Activated T-cell treated with anti-CD3 and anti-CD28 coated beads, Interleukin-2, amount 50 U/mL, for 72 hours (primary cell): ENCODE measurements at regions not wholly inside any gene's neighbourhood (a gene's known extent, or its start where the extent isn't known, plus 50 kb on each side); places are given as distances from the start of the nearest gene placed in this dataset.
A peak's percentile ranks its signal among the peaks of the same experiment; 100 is the strongest.

ENCODE experiments used
- ATAC-seq, 2 donors: fragments of 150-1000 bp; cut with Tn5 transposase; replicated peaks in 1 of 2; 2 replicates each; pipeline ENCODE4 v1.10.0; 2021; ENCODE audit warnings: moderate library complexity in 2 of 2, mild to moderate bottlenecking in 1 of 2
- DNase-seq, 2 donors: peaks; one replicate each; pipeline ENCODE4 v3.0.0; 2021 to 2022; ENCODE audit warnings: mixed read lengths in 1 of 2
- H3K27ac Mint-ChIP-seq: one replicate; pipeline ENCODE4 v1.8.0; 2022; ENCODE audit warnings: mild to moderate bottlenecking, moderate library complexity, mixed read lengths
- H3K27me3 Mint-ChIP-seq: one replicate; pipeline ENCODE4 v1.8.0; 2022; ENCODE audit warnings: low read depth, mixed read lengths
- H3K36me3 Mint-ChIP-seq, 2 donors: one replicate each; pipeline ENCODE4 v1.8.0; 2022; ENCODE audit warnings: mixed read lengths in 2 of 2, mild to moderate bottlenecking in 1 of 2; ENCODE audit not compliant: insufficient read depth in 2 of 2
- H3K4me1 Mint-ChIP-seq: one replicate; pipeline ENCODE4 v1.8.0; 2022; ENCODE audit warnings: low read depth, mixed read lengths
- H3K4me3 Mint-ChIP-seq, 2 donors: one replicate each; pipeline ENCODE4 v1.8.0; 2022; ENCODE audit warnings: mild to moderate bottlenecking in 2 of 2, mixed read lengths in 2 of 2, moderate library complexity in 2 of 2
- H3K9me3 Mint-ChIP-seq, 2 donors: one replicate each; pipeline ENCODE4 v1.8.0; 2022; ENCODE audit warnings: mixed read lengths in 2 of 2

DNA sequence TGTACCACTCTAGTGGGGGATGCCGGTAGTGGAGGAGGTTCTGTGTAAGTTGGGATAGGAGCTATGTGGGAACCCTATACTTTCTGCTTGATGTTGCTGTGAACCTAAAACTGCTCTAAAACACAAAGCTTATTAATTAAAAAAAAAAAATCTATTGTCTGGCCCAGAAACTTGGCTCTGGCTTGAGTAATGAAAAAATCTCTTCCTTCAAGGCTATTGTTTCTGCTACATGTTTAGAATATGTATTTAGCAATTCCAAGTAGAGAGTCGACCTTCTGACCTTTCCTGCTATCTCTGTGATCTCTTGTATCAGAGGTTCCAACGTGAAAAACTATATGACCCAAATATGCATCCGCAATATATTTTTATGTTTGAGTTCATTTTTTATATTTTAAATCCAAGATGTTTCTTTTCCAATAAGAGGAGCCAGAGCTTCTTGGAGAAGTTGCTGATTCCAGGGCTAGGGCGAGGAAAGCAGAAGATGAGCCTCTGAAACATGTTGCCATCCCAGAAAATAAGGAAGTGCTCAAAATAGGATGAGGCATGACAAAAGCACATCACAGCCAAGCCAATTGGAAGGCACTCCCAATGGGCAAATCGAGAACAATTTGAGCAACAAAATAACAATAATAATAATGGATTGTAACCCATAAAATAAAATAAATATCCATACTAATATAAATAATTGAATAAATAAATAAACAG lies 184.6 kb upstream of the TMEM260 start:
- Mint-ChIP-seq H3K4me1 (no peaks in the 10 kb centered on the region), H3K27me3 (no peaks in the 10 kb centered on the region), H3K27ac (no peak overlapping the region), H3K36me3 (no peaks in the 10 kb centered on the region), H3K9me3 (no peaks in the 10 kb centered on the region), H3K4me3 (no peak overlapping the region)
- no peak for DNase-seq
- no peak for ATAC-seq

DNA sequence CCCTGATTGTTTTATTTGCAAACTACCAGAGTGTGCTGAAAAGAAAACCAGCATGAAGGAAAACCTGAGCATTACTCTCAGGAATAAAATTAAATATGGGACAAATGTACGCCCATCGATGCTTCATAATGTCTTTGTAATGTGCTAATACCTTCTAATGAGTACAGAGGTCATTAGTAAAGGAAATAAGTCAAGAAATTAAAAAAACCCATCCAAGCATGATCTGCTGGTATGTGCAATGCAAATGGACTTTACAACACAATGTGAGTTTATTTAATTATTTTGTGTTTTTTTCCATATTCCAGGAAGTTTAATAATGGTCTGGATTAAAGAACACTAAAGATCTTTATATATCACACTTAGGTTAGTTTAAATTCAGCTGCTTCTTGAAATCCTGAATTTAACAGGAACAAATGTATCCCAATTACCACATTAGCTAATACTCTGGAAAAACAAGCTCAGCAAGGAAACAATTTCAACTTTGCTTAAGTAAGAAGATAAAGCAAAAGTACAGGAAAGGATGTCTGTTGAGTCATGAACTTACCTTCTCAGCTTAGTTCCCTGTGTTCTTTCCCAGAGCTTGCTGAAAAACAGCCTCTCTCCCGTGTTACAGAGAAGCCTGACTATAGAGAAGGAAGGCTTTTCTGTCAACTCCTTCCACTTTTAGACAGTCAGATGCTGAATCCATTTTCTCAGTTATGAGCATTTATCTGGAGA lies 179.3 kb upstream of the TMEM260 start:
- Mint-ChIP-seq H3K4me3 (no peak overlapping the region), H3K36me3 (no peaks in the 10 kb centered on the region), H3K9me3 (peaks cover 5 to 8% of the 10 kb centered on the region in 2 donors), H3K27me3 (no peaks in the 10 kb centered on the region), H3K27ac (no peak overlapping the region), H3K4me1 (no peaks in the 10 kb centered on the region)
- DNase-seq = no peak
- ATAC-seq = no peak

DNA sequence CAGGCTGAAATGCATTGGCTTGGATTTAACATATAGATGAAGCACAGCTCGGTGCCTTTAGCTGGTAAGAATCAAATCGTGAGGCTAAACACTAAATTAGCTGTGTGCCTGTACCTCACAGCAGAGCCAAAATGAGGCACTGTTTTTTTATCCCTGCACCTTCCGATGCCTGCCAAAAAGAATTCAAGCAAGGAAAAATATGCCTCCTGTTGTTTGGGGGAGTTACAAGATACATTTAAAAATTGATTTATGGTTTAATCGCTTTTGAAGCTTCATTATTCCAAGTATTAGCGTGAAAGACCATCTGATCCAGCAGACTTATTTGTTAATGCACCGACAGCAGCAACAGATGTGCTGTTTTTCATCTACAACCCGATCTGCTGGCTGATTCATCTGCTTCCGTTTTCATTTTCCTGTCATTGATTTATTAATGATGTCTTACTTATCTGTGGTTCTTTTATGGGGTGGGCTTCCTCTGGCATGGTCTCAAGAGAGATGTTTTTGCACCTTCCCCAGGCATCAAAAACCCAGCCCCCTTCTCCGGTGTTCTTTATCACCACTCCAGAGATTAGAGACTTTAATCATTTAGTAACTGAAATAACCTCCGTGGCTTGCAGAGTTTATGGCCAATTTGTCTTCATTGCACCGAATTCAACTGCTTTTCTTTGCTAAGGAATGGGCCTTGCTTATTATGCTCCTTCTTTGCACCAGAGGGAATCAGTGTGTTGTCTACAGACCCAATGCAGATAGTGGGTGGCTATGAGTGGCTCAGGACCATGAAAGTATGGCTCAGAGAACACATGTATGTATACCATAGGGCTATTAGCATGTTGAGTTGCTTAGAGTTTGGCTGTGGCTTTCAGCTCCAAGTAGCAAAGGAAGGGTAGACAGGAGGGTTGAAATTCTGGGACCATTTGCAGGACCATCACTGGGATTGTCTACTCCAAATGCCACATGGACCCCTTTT lies 166.8 kb upstream of the TMEM260 start:
- H3K9me3 Mint-ChIP-seq = peaks cover 4% of the 10 kb centered on the region in 2 donors
- peak overlapping the region; percentile 53 to 58 for H3K4me3 Mint-ChIP-seq
- peaks cover 10% of the 10 kb centered on the region for H3K4me1 Mint-ChIP-seq
- no peak overlapping the region for H3K27ac Mint-ChIP-seq
- DNase-seq (no peak), ATAC-seq (no peak)
- peaks cover 13% of the 10 kb centered on the region for H3K27me3 Mint-ChIP-seq
- H3K36me3 Mint-ChIP-seq = peaks cover 0 to 4% of the 10 kb centered on the region in 2 donors

DNA sequence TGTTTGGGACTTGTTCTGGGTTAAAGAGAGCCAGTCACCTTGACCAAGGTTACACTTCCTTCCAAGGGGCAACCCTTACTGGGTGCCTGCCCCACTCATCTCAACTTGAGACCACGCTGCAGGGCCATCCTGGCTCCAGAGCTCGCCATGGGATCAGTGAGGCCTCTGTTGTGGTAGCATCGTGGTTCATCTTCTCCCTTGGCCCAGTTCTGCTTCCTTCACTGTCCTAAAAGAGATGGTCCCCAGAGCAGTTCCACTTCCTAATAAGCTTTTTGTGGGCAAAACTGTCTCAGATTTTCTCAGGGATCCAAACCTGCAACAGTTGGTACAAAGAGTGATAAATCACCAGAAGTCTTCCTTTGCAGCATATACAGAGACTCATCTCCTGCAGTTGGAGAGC lies 165.9 kb upstream of the TMEM260 start:
- ATAC-seq = no peak
- H3K36me3 Mint-ChIP-seq = peaks cover 0 to 4% of the 10 kb centered on the region in 2 donors
- no peak for DNase-seq
- peaks cover 4% of the 10 kb centered on the region in 2 donors for H3K9me3 Mint-ChIP-seq
- H3K27me3 Mint-ChIP-seq = peaks cover 13% of the 10 kb centered on the region
- H3K4me1 Mint-ChIP-seq = peaks cover 10% of the 10 kb centered on the region
- no peak overlapping the region for H3K4me3 Mint-ChIP-seq
- H3K27ac Mint-ChIP-seq = no peak overlapping the region

DNA sequence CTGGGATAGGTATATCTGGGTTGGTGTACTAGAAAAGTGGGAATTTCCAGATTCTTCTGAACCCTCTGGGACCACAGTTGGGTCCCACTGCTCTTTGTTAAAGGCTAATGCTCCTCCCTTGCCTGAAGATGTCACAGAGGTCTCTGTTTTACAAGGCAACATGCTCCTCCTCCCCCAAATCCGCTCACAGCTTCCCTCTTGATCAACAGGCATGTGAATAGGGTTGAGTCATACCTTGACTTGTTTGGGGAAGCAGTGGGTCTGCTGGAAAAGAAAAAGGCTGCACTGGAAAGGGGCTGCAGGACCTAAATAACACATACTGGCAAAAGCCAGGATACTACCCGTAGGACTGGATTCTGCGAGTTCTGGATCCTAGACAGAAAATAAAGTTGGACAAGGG lies 165.4 kb upstream of the TMEM260 start:
- DNase-seq = no peak
- Mint-ChIP-seq H3K36me3 (peaks cover 0 to 4% of the 10 kb centered on the region in 2 donors), H3K27me3 (peaks cover 13% of the 10 kb centered on the region), H3K27ac (no peak overlapping the region), H3K4me3 (no peak overlapping the region), H3K4me1 (peaks cover 10% of the 10 kb centered on the region), H3K9me3 (peaks cover 4% of the 10 kb centered on the region in 2 donors)
- ATAC-seq = no peak

DNA sequence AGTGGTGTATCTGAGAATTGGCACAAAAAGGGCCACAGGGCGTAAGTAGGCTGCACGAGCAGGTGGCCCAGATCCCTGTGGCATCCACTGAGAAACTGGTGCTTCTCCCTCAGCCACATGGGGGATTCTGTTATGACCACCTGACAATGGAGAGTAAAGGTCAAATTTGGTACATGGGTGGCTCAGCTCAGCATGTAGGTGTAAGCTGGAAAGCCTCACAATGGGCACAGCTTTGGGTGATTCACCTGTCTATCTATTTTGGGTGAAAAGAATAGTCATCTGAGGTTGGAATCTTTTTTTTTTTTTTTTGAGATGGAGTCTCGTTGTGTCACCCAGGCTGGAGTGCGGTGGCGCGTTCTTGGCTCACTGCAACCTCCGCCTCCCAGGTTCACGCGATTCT lies 163.4 kb upstream of the TMEM260 start:
- Mint-ChIP-seq H3K27ac (no peak overlapping the region), H3K27me3 (peaks cover 12% of the 10 kb centered on the region), H3K4me1 (peaks cover 10% of the 10 kb centered on the region), H3K9me3 (no peaks in the 10 kb centered on the region), H3K4me3 (no peak overlapping the region), H3K36me3 (no peaks in the 10 kb centered on the region)
- DNase-seq = no peak
- ATAC-seq = no peak

DNA sequence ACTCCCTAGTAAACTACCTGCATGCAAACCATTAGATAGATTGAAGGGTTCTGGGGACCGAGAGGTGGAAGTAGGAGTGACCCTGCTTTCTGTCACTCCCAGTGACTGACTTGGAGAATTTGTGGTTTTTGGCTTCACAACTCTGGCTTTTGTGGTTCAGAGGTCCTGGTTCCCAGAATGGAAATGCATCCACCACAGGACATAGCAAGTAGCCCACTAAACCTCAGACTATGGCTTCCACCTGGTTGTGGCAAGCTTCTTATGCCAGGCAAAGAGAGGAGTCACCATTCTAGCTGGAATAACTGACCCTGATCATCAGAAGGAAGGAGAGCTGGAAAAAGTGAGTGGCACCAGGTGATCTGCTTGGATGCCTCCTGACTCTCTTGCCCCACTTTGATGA lies 162.4 kb upstream of the TMEM260 start:
- ATAC-seq (no peak), DNase-seq (no peak)
- H3K9me3 Mint-ChIP-seq = no peaks in the 10 kb centered on the region
- peaks cover 10% of the 10 kb centered on the region for H3K4me1 Mint-ChIP-seq
- peaks cover 12% of the 10 kb centered on the region for H3K27me3 Mint-ChIP-seq
- no peak overlapping the region for H3K4me3 Mint-ChIP-seq
- H3K27ac Mint-ChIP-seq = no peak overlapping the region
- no peaks in the 10 kb centered on the region for H3K36me3 Mint-ChIP-seq

DNA sequence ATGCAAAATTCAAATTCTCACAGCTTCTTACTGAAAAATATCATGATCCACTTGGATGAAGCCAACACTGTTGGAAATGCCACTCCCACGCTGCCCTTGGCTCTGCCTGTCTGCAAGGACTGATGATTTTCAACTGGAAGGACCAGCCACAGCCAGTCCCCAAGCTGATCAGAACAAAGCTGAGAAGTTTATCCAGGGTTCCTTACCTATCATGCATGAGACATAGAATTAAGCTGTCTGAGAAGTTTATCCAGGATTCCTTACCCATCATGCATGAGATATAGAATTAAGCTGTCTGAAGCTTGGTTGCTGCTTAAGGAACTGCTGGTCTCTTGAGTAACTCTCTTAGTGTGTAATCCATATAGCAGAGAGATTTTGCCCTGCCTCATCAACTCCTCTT lies 159.8 kb upstream of the TMEM260 start:
- Mint-ChIP-seq H3K36me3 (no peaks in the 10 kb centered on the region), H3K4me3 (no peak overlapping the region), H3K4me1 (no peaks in the 10 kb centered on the region), H3K27me3 (peaks cover 5% of the 10 kb centered on the region), H3K27ac (no peak overlapping the region), H3K9me3 (no peaks in the 10 kb centered on the region)
- DNase-seq = no peak
- no peak for ATAC-seq

DNA sequence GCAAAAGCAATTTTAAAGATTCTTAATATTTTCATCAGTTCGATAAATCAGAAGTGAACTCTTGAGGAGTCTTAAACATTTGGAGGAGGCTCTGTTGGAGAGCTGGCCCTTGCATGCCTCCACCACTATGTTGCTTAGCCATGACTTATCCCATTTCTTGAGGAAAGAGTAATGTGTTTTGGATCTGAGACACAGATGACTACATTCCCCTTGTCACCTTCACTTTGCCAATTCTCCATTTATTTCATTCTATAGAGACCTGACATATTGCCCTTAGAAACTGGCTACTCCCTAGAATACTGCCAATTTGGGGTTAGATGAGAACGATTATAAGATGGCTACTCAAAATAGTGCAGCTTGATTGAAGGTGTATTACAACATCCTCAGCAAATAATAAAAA lies 157.4 kb upstream of the TMEM260 start:
- H3K9me3 Mint-ChIP-seq = no peaks in the 10 kb centered on the region
- no peaks in the 10 kb centered on the region for H3K36me3 Mint-ChIP-seq
- DNase-seq (no peak), ATAC-seq (no peak)
- no peak overlapping the region for H3K4me3 Mint-ChIP-seq
- H3K27me3 Mint-ChIP-seq = peaks cover 5% of the 10 kb centered on the region
- no peak overlapping the region for H3K27ac Mint-ChIP-seq
- H3K4me1 Mint-ChIP-seq = no peaks in the 10 kb centered on the region

DNA sequence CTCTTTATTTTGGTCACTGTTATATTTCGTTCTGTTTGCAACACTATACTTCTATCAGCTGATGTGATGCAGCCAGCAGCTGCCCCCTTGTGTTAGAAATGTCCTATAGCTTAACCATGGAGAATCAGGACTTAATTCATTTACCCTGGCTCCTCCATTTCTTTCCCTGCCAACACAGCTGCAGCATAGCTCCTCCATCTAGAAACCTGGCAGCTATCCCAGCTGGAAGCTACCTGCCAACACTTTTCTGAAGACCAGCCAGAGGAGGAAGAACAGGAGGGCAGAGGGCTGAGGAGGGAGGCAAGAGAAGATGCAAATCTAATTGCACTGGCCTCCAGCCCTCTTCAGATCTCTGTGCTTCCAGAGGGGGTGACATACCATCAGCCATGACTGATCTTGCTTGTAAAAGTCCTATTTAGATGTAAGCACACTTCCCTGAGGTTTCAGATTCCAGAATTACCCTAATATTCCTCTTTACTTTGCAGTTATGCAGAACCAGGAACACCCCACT lies 156.8 kb upstream of the TMEM260 start:
- Mint-ChIP-seq H3K4me1 (no peaks in the 10 kb centered on the region), H3K4me3 (no peak overlapping the region), H3K27ac (no peak overlapping the region), H3K9me3 (no peaks in the 10 kb centered on the region), H3K36me3 (no peaks in the 10 kb centered on the region), H3K27me3 (peaks cover 5% of the 10 kb centered on the region)
- peak in 1 of 2 donors; percentile 50 for ATAC-seq
- DNase-seq = peak; percentile 5 to 7

DNA sequence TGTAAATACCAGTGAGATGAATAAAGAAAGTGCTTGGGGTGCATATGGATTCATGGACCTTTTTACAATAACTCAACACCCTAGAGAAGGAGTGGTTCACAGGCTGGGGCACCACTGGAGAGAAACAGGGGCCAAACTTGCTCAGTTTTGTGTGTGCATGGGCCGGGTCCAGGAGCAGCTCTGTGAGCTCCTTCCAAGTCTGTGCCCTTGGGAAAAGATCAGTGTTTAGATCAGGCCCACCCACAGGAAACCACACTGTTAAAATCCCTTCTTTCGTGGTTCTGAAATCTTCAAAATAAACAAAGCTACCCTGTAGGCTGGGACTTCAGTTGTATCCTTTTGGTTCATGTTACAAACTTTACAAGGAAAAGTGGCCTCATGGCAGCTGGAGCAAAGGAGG lies 156.1 kb upstream of the TMEM260 start:
- peaks cover 5% of the 10 kb centered on the region for H3K27me3 Mint-ChIP-seq
- DNase-seq = no peak

DNA sequence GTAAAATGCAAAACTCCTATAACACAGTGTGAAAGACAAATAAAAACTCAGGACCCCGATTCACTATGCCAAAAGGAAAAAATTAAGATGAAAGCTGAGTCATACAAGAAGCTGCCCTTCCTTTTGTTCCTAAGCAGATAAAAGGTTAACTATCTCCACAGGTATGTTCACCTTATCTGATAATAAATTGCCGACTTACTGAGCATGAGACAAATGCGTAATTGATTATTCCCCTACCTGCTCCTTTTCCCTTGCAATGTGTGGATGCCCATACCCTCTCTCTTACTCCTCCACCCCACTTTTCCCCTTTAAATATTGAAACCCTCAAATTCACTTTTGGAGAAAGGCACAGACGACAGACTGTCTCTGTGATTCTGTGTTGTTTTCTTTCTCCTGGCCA lies 148.6 kb upstream of the TMEM260 start:
- Mint-ChIP-seq H3K9me3 (no peaks in the 10 kb centered on the region), H3K27me3 (peaks cover 19% of the 10 kb centered on the region), H3K4me3 (no peak overlapping the region), H3K27ac (no peak overlapping the region), H3K36me3 (no peaks in the 10 kb centered on the region), H3K4me1 (no peaks in the 10 kb centered on the region)
- ATAC-seq (no peak), DNase-seq (no peak)

More for the DNA sequence above, 156.1 kb upstream of the TMEM260 start:
- ATAC-seq = no peak
- Mint-ChIP-seq H3K9me3 (no peaks in the 10 kb centered on the region), H3K27ac (no peak overlapping the region), H3K4me3 (no peak overlapping the region), H3K4me1 (no peaks in the 10 kb centered on the region), H3K36me3 (no peaks in the 10 kb centered on the region)
